WTC11 (cell line): ENCODE measurements at regions not wholly inside any gene's neighbourhood (a gene's known extent, or its start where the extent isn't known, plus 50 kb on each side); places are given as distances from the start of the nearest gene placed in this dataset.

ENCODE experiments used
- NFYB ChIP-seq: sonication (generic); formaldehyde crosslinking; conservative IDR thresholded peaks from 2 replicates; pipeline ENCODE4 v1.8.0; 2022; ENCODE audit warnings: low read depth, missing genetic modification reagents
- TCF7 ChIP-seq: sonication (generic); formaldehyde crosslinking; IDR thresholded peaks from 2 replicates; pipeline ENCODE4 v1.8.0; 2022; ENCODE audit warnings: mild to moderate bottlenecking, low read depth, missing genetic modification reagents, moderate library complexity
- TF ChIP-seq, protein P1 (sequence below): fragments of 200-600 bp; IDR thresholded peaks from 2 replicates; pipeline ENCODE4 v1.8.0; 2022; ENCODE audit warnings: antibody characterized with exemption

DNA sequence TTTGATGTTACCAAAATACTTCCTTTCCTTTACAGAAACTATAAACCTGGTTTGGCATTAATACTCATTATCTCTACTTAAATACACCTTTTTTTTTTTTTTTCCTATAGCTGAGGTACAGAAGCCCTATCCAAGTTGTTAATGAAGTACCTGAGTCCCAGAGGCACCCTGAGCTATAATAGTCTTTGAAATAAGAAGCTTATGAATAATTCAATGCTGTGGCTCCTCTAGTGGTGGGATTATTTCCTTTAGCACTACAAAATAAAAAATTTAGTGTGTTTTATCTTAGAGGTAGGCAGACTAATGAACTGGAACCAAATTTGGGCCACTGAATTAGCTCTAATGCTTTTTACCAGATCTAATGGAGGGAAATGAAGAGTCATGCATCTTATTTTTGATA, 611.9 kb downstream of the EDEM1 start:
- TF ChIP-seq NFYB = no peak
- no peak for TF ChIP-seq TCF7
- TF ChIP-seq, protein P1, sequence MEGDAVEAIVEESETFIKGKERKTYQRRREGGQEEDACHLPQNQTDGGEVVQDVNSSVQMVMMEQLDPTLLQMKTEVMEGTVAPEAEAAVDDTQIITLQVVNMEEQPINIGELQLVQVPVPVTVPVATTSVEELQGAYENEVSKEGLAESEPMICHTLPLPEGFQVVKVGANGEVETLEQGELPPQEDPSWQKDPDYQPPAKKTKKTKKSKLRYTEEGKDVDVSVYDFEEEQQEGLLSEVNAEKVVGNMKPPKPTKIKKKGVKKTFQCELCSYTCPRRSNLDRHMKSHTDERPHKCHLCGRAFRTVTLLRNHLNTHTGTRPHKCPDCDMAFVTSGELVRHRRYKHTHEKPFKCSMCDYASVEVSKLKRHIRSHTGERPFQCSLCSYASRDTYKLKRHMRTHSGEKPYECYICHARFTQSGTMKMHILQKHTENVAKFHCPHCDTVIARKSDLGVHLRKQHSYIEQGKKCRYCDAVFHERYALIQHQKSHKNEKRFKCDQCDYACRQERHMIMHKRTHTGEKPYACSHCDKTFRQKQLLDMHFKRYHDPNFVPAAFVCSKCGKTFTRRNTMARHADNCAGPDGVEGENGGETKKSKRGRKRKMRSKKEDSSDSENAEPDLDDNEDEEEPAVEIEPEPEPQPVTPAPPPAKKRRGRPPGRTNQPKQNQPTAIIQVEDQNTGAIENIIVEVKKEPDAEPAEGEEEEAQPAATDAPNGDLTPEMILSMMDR = no peak
